T follicular helper cell (primary cell): ENCODE measurements at regions not wholly inside any gene's neighbourhood (a gene's known extent, or its start where the extent isn't known, plus 50 kb on each side); places are given as distances from the start of the nearest gene placed in this dataset.

Source experiments
- DNase-seq: peaks from one replicate; pipeline ENCODE4 v3.0.0-alpha.2; 2020; ENCODE audit warnings: low read depth

- DNase-seq: no peak
These were observed 147.9 kb downstream of the VEGFA start for GRCh38 chr6:43917878-43918382.

DNA sequence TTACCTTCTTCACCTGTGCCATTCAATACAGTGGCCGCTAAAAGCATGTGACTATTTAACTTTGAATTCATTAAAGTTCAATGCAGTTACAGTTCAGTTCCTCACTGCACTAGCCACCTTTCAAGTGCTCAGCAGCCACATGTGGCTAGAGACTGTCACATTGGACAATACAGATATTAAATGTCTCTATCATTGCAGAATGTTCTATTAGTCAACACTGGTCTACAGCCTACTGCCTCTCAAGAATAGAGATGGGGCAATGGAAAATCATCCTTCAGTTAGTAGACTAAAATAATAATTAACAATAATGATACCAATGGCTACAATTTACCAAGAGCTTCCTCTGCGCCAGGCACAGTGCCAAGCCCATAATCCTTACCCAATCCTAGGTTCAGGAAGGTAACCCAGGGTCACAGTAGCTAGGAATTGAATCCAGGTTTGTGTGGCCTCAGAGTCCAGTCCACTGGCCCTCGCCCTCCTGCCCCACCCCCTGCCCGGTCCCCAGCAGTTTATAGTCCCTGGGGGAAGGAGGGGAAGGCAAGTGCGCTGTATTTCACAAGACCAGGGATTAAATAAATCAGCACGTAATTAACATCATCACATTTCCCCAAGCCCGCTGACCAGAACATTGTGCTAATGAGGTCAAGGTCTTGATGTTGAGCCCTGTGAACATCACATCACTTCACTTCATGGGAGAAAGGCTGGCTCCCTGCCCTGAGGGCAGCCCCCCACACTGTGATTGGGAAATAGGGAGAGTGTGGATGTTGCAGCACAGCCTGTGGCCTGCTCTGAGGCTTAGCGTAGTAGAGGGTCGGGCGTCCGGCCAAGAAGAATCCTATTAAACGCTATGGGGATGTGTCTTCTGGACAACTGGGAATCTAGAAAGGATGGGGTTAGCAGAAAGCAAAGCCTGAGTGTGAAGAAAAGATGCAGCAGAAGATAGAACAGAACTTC lies 147.2 kb downstream of the VEGFA start:
- no peak for DNase-seq

GRCh38 chr6:43915986-43916923 lies 146.2 kb downstream of the VEGFA start:
- no peak for DNase-seq

- DNase-seq: no peak
These were observed 145.3 kb downstream of the VEGFA start for GRCh38 chr6:43915208-43915869.

- DNase-seq: no peak
These were observed 144.5 kb downstream of the VEGFA start for GRCh38 chr6:43914272-43915147.

DNA sequence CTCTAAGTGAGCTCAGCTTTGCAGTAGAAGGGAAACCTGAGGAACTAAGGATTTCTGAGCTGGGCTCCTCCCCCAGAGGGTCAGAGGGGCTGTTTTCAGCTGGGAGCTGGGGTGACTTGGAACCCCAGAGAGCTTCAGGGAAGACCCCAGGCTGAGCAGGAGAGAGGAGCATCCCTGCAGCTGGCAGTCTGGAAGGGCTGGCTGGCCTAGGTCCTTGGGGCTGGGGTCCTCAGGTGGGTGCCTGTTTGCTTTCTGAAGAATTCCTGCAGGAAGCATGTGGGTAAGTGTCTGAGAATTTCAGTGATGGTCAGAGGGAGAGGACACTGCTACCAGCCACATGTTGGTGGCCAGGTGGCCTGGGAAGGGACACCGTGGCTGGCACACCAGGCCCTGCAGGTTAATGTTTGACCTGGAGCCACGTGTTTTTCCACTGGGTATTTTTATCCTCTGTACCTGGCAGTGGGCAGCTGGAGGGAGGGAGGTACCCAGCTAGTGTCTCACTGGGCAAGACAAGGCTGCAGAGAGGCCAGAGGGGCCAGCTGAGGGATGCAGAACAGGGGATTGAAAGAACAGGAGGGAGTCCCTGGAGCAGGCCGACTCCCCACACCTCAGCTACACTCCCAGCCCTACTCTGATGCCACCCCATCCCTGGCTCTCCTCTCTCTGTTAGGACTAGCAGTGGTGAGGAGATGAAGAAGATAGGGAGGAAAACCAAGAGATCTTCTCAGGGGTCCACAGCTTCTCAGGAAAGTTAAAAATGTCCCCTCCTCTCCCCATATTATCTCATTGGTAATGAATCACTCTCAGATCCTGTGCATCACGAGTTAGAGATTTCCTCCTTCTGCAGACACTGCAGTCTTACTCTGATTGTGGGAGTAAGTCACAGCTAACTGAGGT lies 143.6 kb downstream of the VEGFA start:
- DNase-seq: no peak

- no peak for DNase-seq
These were observed 142.8 kb downstream of the VEGFA start for GRCh38 chr6:43912598-43913371.

DNA sequence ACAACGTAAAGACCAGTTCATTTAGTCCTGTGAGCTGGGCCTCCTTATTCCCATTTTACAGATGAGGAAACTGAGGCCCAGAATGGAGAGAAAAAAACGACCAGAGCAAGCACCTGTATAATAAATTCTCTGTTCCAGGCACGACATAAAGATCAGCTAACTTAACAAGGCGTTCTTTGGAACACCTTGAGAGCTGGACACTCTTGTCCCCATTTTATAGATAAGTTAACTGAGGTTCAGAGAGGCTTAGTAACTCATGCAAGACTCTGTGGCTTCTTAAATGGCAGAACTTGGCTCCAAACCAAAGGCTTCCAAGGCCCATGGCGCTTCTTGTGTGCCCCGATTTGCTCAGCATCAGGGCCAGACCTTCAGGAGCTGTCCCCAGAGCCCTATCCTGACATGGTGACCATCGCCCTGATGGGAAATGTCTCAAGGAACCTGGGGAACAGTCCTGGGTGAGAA lies 142.1 kb downstream of the VEGFA start:
- DNase-seq: no peak

DNA sequence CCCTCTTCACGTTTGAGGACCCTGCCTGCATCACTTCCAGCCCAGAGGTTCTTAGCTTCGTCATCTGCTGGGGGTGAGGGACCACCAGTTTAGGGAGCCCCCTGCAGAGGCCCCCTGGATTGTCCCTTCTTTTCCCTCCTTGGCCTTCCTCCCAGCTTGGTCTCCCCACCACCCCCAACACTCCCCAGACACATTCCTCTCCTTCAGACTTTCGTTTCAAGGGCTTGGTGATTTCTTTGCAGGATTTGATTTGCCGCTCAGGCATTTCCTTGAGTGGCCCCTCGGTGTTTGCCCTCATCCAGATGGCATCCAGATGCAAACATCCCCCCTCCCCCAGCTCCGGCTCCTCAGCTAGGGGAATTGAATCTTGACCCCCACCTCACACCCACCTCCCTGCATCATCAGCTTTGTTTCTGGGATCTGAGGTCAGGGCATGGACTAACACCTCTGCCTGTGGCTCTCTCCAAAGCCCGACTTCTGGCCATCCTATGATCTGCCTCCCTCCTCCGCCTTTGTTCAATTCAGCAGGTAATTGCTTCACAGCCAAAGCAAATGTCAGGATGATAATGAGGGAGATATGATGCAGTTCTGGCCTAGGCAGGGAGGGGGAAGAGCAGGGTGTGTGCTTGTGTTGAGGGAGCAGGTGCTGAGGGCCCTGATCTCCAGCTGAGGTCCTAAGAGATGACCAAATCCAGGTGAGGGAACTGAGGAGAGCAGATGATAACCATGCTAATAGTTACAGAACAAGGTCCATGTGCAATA lies 141.5 kb downstream of the VEGFA start:
- DNase-seq: no peak

GRCh38 chr6:43910638-43911353 lies 140.8 kb downstream of the VEGFA start:
- no peak for DNase-seq

GRCh38 chr6:43910149-43910637 lies 140.2 kb downstream of the VEGFA start:
- DNase-seq: no peak

GRCh38 chr6:43909474-43910148 lies 139.6 kb downstream of the VEGFA start:
- DNase-seq: no peak

GRCh38 chr6:43907789-43908472 lies 137.9 kb downstream of the VEGFA start:
- DNase-seq: no peak

DNA sequence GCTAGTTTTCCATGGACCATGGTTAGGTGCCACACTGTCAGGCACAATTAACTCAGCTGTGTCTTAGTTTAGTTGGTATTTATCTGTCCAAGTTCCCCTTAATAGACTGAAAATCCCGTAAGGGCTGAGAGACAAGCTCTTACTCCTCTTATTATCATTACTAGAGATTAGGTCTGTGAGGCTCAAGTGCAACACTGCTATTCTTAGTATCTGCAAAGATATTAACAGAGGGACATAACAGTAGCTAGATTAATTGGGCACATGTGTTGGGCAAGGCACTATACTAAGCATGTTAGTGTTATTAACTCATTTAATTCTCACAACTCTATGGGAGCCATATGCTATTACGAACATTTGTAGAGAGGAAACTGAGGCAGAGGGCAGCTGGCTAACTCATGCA lies 137.3 kb downstream of the VEGFA start:
- no peak for DNase-seq

DNA sequence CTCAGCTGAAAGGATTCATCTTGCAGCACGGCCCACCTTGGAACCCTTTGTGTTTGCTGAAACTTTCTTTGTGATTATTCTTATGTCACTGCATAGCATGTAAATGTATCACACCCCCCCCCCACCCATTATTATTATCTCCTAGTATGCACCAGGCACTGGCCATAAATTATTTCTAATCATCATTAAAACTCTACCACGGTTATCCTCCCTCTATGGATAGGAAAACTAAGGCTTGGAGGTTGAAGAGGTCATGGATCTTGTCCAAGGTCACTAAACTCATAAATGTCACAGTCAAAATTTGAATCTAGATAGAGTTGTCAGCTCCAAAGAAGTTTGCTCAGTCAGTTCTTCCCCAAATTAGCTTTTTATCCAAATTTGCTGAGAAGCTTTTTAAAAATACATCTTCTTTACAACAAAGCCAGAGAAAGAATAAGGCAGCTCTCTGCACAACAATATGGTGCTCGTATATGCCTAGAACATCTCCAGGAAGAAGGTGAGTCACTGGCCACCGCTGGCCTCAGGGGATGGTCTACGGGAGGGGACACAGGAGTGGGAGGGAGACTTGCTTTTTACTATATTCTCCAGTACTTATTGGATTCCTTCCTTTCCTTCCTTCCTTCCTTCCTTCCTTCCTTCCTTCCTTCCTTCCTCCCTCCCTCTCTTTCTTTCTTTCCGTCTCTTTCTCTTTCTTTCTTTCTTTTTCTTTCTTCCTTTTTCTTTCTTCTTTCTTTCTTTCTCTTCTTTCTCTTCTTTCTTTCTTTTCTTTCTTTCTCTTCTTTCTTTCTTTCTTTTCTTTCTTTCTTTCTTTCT lies 134.5 kb downstream of the VEGFA start:
- no peak for DNase-seq
